ENCODE measurements at regions not wholly inside any gene's neighbourhood (a gene's known extent, or its start where the extent isn't known, plus 50 kb on each side); places are given as distances from the start of the nearest gene placed in this dataset.

GRCh38 chr1:208604295-208604694, 360.1 kb upstream of the PLXNA2 start:
- DNase-seq = no peak
- Mint-ChIP-seq H3K4me1 (peaks cover 6% of the 10 kb centered on the region), H3K27me3 (ENCODE audit: low read depth in 3 of 3) (peaks cover 0 to 3% (median 3%) of the 10 kb centered on the region in 3 donors), H3K9me3 (peaks cover 0 to 1% (median 0%) of the 10 kb centered on the region in 7 donors), H3K36me3 (no peaks in the 10 kb centered on the region), H3K4me3 (no peak overlapping the region), H3K27ac (no peak overlapping the region)
- H4K20me1 ChIP-seq (ENCODE audit: insufficient read depth, low read length) = no peaks in the 10 kb centered on the region
- no peaks in the 10 kb centered on the region for H3K9me3 ChIP-seq (replicated peaks in 1 of 2; ENCODE audit: control insufficient read depth in 1 of 2, insufficient read depth in 1 of 2, low read length in 2 of 2)
- H3K36me3 ChIP-seq (replicated peaks in 1 of 2; ENCODE audit: control insufficient read depth in 1 of 2, insufficient read depth in 2 of 2, low read length in 2 of 2) = no peaks in the 10 kb centered on the region
- no peaks in the 10 kb centered on the region for H3K4me1 ChIP-seq (ENCODE audit: control insufficient read depth in 1 of 2, insufficient read depth in 2 of 2, low read length in 2 of 2)
- no peak for TF ChIP-seq CTCF (IDR thresholded peaks at IDR 0.05)
- no peaks in the 10 kb centered on the region for H3K79me2 ChIP-seq (ENCODE audit: insufficient read depth, low read length)
- no peak overlapping the region for H3K27ac ChIP-seq (ENCODE audit: low read depth in 1 of 2, low read length in 2 of 2)
- no CpG with 5 or more reads among the region's 4 CpGs for WGBS (ENCODE audit: insufficient coverage)
- H2AFZ ChIP-seq (ENCODE audit: insufficient read depth, low read depth, low read length, poor library complexity, severe bottlenecking) = no peak overlapping the region
- no peaks in the 10 kb centered on the region for H3K27me3 ChIP-seq (ENCODE audit: control insufficient read depth in 2 of 2, insufficient read depth in 2 of 2, low read length in 2 of 2)
- intact Hi-C loops (cut with micrococcal nuclease) = no loop called here
- no peak overlapping the region for H3K9ac ChIP-seq (ENCODE audit: insufficient read depth, low read length, poor library complexity, severe bottlenecking)
- H3K4me3 ChIP-seq (replicated peaks in 1 of 3; ENCODE audit: low read depth in 2 of 3, low read length in 3 of 3) = no peak overlapping the region
- H3K4me2 ChIP-seq (replicated peaks; ENCODE audit: extremely low read depth, low read length, poor library complexity, severe bottlenecking) = no peak overlapping the region

GRCh38 chr1:208606959-208607358, 362.8 kb upstream of the PLXNA2 start:
- no peaks in the 10 kb centered on the region for H3K36me3 Mint-ChIP-seq
- no peaks in the 10 kb centered on the region for H3K27me3 ChIP-seq (ENCODE audit: control insufficient read depth in 2 of 2, insufficient read depth in 2 of 2, low read length in 2 of 2)
- no peak overlapping the region for H3K27ac ChIP-seq (ENCODE audit: low read depth in 1 of 2, low read length in 2 of 2)
- H3K36me3 ChIP-seq (replicated peaks in 1 of 2; ENCODE audit: control insufficient read depth in 1 of 2, insufficient read depth in 2 of 2, low read length in 2 of 2) = no peaks in the 10 kb centered on the region
- intact Hi-C loops (cut with micrococcal nuclease) = no loop called here
- no peaks in the 10 kb centered on the region for H3K9me3 ChIP-seq (replicated peaks in 1 of 2; ENCODE audit: control insufficient read depth in 1 of 2, insufficient read depth in 1 of 2, low read length in 2 of 2)
- no peaks in the 10 kb centered on the region for H4K20me1 ChIP-seq (ENCODE audit: insufficient read depth, low read length)
- no peak overlapping the region for H3K9ac ChIP-seq (ENCODE audit: insufficient read depth, low read length, poor library complexity, severe bottlenecking)
- no peaks in the 10 kb centered on the region for H3K4me1 ChIP-seq (ENCODE audit: control insufficient read depth in 1 of 2, insufficient read depth in 2 of 2, low read length in 2 of 2)
- H2AFZ ChIP-seq (ENCODE audit: insufficient read depth, low read depth, low read length, poor library complexity, severe bottlenecking) = no peak overlapping the region
- H3K79me2 ChIP-seq (ENCODE audit: insufficient read depth, low read length) = no peaks in the 10 kb centered on the region
- WGBS (ENCODE audit: insufficient coverage) = 88% methylated on average over 1 of the region's 3 CpGs
- H3K27me3 Mint-ChIP-seq (ENCODE audit: low read depth in 3 of 3) = peaks cover 0 to 3% (median 0%) of the 10 kb centered on the region in 3 donors
- H3K4me3 Mint-ChIP-seq = no peak overlapping the region
- H3K4me2 ChIP-seq (replicated peaks; ENCODE audit: extremely low read depth, low read length, poor library complexity, severe bottlenecking) = no peak overlapping the region
- H3K4me3 ChIP-seq (replicated peaks in 1 of 3; ENCODE audit: low read depth in 2 of 3, low read length in 3 of 3) = no peak overlapping the region
- no peak for DNase-seq
- TF ChIP-seq CTCF (IDR thresholded peaks at IDR 0.05) = no peak
- no peak overlapping the region for H3K27ac Mint-ChIP-seq
- peaks cover 6% of the 10 kb centered on the region for H3K4me1 Mint-ChIP-seq
- no peaks in the 10 kb centered on the region for H3K9me3 Mint-ChIP-seq
